ENCODE measurements at regions not wholly inside any gene's neighbourhood (a gene's known extent, or its start where the extent isn't known, plus 50 kb on each side); places are given as distances from the start of the nearest gene placed in this dataset.
"Not testable (repeated sequence)": the region's sequence is repeated elsewhere in the genome, so short reads cannot be mapped to it uniquely, and the experiment has no call there.

- not testable (repeated sequence) for TF ChIP-seq WRNIP1 (IDR thresholded peaks at IDR 0.05; ENCODE audit: borderline replicate concordance, low read depth, low read length); PML (IDR thresholded peaks at IDR 0.05; ENCODE audit: low read length); NBN (IDR thresholded peaks at IDR 0.05); POLR2AphosphoS5 (IDR thresholded peaks at IDR 0.05; ENCODE audit: low read length); RFX5 (IDR thresholded peaks at IDR 0.05; ENCODE audit: low read depth, low read length); SREBF2 (IDR thresholded peaks at IDR 0.05; ENCODE audit: low read length); CHD4 (IDR thresholded peaks at IDR 0.05); TARDBP (IDR thresholded peaks at IDR 0.05; ENCODE audit: borderline replicate concordance); POLR2A (IDR thresholded peaks at IDR 0.05; ENCODE audit: low read depth, low read length); SMAD1 (IDR thresholded peaks at IDR 0.05; ENCODE audit: low read depth, partially characterized antibody)
- TF ChIP-seq, protein P1, sequence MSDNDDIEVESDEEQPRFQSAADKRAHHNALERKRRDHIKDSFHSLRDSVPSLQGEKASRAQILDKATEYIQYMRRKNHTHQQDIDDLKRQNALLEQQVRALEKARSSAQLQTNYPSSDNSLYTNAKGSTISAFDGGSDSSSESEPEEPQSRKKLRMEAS (IDR thresholded peaks at IDR 0.05; ENCODE audit: low read depth, low read length): not testable (repeated sequence)
- TF ChIP-seq, protein P2, sequence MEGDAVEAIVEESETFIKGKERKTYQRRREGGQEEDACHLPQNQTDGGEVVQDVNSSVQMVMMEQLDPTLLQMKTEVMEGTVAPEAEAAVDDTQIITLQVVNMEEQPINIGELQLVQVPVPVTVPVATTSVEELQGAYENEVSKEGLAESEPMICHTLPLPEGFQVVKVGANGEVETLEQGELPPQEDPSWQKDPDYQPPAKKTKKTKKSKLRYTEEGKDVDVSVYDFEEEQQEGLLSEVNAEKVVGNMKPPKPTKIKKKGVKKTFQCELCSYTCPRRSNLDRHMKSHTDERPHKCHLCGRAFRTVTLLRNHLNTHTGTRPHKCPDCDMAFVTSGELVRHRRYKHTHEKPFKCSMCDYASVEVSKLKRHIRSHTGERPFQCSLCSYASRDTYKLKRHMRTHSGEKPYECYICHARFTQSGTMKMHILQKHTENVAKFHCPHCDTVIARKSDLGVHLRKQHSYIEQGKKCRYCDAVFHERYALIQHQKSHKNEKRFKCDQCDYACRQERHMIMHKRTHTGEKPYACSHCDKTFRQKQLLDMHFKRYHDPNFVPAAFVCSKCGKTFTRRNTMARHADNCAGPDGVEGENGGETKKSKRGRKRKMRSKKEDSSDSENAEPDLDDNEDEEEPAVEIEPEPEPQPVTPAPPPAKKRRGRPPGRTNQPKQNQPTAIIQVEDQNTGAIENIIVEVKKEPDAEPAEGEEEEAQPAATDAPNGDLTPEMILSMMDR (IDR thresholded peaks at IDR 0.05 in 2 of 3, conservative IDR thresholded peaks at IDR 0.05 in 1 of 3; ENCODE audit: control insufficient read depth in 2 of 3, extremely low read depth in 1 of 3, insufficient read depth in 1 of 3, low read depth in 3 of 3, low read length in 3 of 3): not testable (repeated sequence)
Observed at GRCh38 chr13:18837986-18838629, 343.5 kb downstream of the TUBA3C start.

Measured in GM12878 (cell line).